Coronary artery (tissue), 2 donors: ENCODE measurements at regions not wholly inside any gene's neighbourhood (a gene's known extent, or its start where the extent isn't known, plus 50 kb on each side); places are given as distances from the start of the nearest gene placed in this dataset.

Experiments used
- DNase-seq: peaks from one replicate; pipeline ENCODE4 v3.0.0-alpha.2; 2017; ENCODE audit warnings: low spot score
- H3K27ac ChIP-seq, 2 donors: fragments of 200-600 bp; sonication (generic); one replicate each; pipeline ENCODE4 v1.5.1; 2016 to 2019
- H3K4me3 ChIP-seq: fragments of 200-600 bp; sonication (generic); 2 replicates; pipeline ENCODE4 v1.5.1; 2016; ENCODE audit warnings: mild to moderate bottlenecking, moderate library complexity
- TF ChIP-seq, protein P1 (sequence below): fragments of 200-600 bp; sonication (generic); IDR thresholded peaks from one replicate; pipeline ENCODE4 v1.5.1; 2019; ENCODE audit warnings: antibody characterized with exemption

DNA sequence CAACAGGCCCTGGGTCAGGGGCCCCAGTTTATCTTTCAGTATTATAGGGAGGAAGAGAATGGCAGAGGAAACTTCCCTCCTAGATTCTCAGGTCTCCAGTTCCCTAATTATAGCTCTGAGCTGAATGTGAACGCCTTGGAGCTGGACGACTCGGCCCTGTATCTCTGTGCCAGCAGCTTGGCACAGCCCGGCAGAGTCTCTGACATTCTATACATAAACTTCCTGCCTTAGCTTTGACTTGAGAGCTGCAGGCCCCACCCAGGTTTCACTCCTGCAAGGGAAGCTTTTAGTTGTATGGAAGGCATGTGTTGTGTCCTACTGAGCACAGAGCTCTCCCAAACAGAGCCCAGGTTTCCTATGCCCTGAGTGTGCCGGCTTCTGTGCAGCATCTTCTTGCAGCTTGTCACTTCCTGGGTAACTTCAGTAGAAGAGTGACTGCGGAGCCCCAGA lies 205.6 kb upstream of the PRSS58 start:
- Histone ChIP-seq H3K27ac (no peak overlapping the region), H3K4me3 (no peak overlapping the region)
- DNase-seq, result no peak
- TF ChIP-seq, protein P1, sequence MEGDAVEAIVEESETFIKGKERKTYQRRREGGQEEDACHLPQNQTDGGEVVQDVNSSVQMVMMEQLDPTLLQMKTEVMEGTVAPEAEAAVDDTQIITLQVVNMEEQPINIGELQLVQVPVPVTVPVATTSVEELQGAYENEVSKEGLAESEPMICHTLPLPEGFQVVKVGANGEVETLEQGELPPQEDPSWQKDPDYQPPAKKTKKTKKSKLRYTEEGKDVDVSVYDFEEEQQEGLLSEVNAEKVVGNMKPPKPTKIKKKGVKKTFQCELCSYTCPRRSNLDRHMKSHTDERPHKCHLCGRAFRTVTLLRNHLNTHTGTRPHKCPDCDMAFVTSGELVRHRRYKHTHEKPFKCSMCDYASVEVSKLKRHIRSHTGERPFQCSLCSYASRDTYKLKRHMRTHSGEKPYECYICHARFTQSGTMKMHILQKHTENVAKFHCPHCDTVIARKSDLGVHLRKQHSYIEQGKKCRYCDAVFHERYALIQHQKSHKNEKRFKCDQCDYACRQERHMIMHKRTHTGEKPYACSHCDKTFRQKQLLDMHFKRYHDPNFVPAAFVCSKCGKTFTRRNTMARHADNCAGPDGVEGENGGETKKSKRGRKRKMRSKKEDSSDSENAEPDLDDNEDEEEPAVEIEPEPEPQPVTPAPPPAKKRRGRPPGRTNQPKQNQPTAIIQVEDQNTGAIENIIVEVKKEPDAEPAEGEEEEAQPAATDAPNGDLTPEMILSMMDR, result no peak

DNA sequence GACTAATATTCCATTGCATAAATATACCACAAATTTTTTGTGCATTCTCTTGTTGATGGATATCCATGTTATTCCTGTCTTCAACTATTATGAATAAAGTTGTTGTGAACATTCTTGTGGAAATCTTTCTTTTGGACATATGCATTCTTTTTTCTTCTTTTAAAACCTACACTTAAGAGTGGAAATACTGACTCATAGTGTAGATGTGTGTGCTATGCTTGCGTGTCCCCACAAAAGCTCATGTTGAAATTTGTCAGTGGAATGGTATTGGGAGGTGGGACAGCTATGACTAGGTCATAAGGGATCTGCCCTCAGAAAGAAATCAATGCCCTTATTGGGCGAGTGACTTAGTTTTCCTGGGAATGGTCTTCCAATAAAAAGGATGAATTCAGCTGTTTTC lies 203.6 kb upstream of the PRSS58 start:
- TF ChIP-seq, protein P1, result no peak
- no peak for DNase-seq

DNA sequence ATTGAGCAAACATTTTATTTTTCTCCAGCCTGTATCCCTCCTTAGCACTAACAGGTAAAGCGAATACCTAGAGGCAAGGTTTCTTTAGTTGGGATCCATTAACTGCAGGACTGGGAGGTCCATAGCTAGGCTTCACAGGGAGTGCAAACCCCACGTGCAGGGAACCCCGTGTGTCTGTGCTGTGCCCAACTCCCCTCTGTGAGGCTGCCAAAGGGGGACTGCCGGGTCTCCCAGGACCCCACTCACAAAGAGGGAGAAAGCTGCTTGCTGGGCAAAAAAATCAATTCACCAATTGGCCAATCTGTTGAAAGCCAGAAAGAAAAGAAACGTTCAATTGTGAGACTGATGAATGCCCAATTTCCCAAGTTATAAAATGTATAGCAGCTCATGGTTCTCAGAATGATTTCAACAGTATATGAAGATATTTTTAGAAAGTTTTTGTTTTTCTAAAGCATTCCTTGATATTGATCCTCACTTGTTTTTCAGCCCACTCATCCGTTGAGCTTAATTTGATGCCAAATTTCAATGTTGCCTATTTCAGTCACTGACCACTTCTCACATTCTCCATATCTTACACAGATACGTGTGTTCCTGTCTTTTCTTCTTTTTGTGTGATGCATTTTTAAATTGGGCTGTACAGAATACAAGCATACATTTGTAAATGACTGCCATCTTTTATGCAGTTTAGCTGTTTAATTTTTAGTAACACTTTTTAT lies 202.7 kb upstream of the PRSS58 start:
- DNase-seq, result no peak
- TF ChIP-seq, protein P1, result no peak
- no peak overlapping the region for H3K4me3 ChIP-seq
- H3K27ac ChIP-seq, result no peak overlapping the region

More for the DNA sequence above, 203.6 kb upstream of the PRSS58 start:
- no peak overlapping the region for H3K4me3 ChIP-seq
- no peak overlapping the region for H3K27ac ChIP-seq

DNA sequence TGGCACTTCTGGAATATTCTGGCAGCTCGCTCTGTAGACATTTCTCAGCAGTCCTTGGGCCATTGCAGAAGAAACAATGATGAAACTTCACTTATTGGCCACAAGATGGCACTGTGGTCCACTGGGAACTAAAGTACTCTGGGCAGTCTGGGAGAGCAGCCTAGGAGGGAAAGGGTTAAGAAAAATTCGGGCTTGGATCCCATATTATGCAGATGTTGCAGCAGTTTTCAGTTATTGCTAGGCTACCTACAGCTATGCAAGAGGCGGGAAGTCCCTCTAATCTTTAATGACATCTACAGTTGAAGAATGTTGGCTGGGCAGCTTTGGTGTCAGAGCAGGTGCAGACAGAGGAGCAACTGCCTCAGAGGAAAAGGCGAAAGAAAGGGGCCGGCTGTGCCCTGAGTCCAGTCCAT lies 201.7 kb upstream of the PRSS58 start:
- TF ChIP-seq, protein P1, result peak; percentile 43
- Histone ChIP-seq H3K27ac (no peak overlapping the region), H3K4me3 (no peak overlapping the region)
- no peak for DNase-seq

DNA sequence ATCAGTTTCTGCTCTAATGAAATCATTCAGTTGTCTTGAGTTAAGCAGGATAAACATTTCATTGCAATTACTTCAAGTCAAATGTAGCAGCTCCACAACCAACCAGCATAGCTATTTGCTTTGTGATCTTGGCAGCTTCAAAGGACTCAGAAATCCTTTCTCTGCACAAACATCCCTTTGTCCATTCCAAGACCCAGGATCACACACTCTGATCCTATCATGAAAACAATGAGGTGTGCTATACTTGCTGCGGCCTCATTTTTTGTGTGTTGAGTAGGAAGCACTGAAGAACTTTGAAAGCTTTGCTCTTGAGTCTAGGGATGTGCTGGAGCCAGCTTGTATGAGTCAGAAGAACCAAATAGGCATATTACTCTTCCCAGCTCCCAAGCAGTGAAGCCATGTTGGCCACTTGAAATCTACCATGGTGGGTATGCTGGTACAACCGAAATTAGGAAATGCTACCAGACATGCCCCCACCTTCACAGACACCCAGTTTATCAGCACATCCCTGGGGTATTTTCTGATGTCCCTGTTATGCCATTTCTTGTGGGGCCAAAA lies 199.4 kb upstream of the PRSS58 start:
- Histone ChIP-seq H3K27ac (no peak overlapping the region), H3K4me3 (no peak overlapping the region)
- TF ChIP-seq, protein P1, result no peak
- no peak for DNase-seq

DNA sequence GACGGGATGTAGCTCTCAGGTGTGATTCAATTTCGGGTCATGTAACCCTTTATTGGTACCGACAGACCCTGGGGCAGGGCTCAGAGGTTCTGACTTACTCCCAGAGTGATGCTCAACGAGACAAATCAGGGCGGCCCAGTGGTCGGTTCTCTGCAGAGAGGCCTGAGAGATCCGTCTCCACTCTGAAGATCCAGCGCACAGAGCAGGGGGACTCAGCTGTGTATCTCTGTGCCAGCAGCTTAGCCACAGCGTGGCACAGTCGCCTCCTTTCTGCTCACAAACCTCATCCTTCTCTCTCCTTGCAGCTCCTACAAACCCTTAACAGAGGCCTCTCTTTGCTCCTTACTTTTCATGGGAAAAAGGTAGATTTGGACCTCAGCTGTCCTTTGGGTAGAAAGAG lies 197.5 kb upstream of the PRSS58 start:
- DNase-seq, result no peak
- Histone ChIP-seq H3K4me3 (no peak overlapping the region), H3K27ac (no peak overlapping the region)
- TF ChIP-seq, protein P1, result no peak

DNA sequence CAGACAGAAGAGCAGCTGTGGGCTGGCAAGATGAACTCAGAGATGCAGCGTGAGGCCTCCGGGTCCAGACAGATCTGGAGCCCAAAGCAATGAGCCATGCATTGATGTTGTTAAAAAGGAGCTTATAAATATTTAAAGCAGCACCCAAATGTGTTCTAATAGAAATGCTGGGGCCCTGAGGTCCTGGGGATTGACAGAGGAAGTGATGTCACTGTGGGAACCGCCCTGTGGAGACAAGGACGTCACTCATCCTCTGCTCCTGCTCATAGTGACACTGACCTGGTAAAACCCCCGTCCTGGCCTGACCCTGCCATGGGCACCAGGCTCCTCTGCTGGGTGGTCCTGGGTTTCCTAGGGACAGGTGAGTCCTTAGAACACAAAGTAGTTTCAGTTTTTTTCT lies 197.0 kb upstream of the PRSS58 start:
- Histone ChIP-seq H3K27ac (no peak overlapping the region), H3K4me3 (no peak overlapping the region)
- DNase-seq, result no peak
- TF ChIP-seq, protein P1, result no peak
